GM19372 (cell line): ENCODE measurements at regions not wholly inside any gene's neighbourhood (a gene's known extent, or its start where the extent isn't known, plus 50 kb on each side); places are given as distances from the start of the nearest gene placed in this dataset.

Experiments
- ATAC-seq: cut with Tn5 transposase; IDR thresholded peaks from one replicate; pipeline ENCODE4 v1.9.1; 2021; ENCODE audit warnings: mild to moderate bottlenecking, low read depth, moderate library complexity; ENCODE audit not compliant: unreplicated experiment

DNA sequence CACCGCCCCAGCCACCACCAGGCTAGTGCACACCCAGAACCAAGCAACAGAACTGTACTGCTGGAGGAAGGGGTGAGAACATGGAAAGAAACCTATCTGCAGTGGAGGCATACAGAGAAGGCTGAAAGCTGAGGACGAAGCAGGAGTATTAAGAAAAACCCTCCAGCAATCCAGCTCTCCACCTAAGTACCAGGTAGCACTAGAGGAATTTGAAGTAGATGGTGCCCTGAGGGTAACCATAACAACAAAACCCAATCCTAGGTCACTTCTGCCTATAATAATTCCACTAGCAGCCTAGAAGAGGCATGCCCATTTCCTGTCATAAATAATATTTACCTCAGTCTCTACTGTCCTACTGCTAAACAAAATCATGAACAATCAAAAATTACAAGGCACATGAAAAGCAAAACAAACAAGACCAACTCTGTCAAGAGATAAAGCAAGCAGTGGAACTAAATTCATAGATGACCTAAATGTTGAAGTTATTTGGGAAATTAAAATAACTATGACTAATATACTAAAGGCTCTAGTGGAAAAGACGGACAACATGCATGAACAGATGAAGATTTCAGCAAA lies 51.1 kb downstream of the HYCC1 start:
- ATAC-seq: no peak

DNA sequence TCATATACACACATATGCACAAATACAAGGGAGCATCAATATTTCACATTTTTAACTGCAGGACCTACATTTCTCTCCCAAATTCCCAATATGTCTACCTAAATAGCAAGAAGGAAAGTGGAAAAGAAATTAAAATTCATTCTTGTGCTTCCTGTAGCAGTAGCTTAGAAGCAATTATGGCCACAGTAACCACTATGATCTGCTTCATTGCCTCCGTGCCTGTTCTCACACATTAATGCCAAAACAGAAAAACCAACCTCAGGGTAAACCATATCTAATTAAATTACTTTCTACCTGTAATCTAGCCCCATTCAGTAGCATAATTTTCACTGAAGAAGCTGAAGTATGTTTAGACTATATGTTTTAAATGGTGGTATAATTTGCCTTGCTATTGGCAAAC lies 55.2 kb downstream of the HYCC1 start:
- ATAC-seq: no peak

DNA sequence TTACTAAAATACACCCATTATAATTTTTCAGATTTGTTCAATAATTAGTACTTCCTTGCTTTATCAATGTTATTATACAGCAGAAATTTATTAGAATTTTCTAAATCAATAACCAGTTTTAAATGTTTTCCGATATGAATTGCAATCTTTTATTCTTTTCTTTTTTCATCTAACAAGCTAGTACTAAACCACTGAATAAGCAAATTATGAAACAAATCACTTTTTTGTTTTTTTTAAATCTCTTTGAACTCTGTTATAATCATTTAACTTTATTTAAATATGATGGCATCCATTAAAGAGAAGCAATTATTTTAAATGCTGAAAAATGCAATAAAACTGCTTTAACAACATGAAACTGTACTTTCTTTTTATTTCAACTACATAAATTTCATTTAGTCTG lies 59.7 kb downstream of the HYCC1 start:
- ATAC-seq: no peak

DNA sequence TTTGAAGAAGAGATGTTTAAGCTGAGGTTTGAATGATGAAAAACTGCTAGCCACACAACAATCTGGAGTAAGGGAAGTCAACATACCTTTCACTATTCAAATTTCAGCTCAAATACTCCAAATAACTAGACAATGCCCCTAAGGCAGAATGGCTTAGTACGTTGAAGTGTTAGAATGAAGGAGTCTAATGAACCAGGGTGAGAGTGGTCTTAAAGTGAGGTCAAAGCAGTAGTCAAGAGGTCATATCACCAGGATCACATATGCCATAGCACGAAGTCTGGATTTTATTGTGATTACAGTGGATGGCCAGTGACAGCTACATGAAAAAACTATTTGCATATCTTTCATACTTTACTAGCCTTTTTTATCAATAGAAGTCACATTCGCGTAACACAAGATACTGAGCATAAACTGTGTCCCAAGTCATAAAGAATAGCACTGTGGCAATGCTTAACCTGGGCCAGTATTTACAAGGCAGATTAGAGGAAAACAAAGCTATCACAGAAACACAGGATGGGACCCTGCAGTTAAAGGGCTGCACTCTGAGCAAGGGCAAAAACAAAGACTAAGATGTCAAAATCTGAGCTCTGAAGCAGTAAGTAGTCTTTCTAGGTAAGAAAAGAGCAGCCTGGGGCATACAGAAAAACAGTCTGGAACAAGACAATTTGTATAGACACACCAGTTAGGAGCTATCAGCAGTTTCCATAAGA lies 61.5 kb downstream of the HYCC1 start:
- no peak for ATAC-seq

DNA sequence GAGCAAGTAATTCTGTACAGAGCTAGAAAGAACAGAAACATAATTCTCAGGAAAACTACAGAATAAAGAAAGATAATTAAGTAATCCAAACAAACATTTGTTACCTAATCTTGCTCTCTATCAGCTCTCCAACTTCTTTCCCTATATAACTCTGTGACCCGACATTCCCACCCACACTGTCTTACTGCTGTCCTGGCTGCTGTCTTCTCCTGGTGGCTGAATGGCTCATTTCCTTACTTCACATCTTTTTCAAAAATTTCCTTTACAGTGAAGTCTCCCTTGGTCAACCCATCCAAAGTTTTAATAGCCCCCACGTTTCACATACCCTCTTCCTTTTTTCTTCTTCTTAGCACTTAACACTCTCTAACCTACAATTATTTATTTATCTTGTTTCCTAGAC lies 64.0 kb downstream of the HYCC1 start:
- ATAC-seq: no peak

DNA sequence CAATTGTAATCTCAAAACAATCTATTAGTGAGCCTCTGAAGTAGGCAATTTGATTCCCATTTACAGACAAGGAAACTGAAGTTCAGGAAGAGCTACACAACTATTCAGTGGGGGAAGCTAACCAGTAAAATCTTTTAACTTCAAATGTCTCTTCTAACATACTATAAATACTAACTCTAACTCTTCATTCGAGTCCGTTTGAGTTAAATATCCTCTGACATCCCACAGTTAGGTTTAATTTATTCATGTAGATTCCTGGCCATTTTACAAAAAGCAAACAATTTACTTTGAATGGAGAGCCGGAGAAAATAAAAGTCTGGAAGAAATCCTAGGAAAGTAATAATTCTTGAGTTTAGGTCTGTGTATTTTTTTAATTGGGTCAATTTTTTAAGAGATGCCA lies 64.7 kb downstream of the HYCC1 start:
- no peak for ATAC-seq

DNA sequence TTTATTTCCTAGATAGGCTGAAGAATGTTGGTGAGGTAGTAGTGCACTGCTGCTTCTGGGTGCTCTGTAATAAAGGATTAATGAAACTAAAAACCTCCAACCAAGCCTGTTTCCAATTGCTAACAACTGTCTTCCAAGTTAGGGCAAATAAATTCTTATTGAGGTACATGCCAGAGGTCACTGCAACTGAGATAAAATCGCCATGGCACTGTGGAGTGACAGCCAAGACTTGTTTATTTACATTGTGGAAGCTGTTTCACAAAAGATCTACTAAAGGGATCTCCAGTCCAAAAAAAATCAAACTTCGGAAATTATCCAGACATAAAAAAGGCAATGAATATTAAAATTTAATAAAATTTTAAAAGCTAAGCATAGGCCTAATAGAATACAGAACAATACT lies 65.2 kb downstream of the HYCC1 start:
- ATAC-seq: no peak

DNA sequence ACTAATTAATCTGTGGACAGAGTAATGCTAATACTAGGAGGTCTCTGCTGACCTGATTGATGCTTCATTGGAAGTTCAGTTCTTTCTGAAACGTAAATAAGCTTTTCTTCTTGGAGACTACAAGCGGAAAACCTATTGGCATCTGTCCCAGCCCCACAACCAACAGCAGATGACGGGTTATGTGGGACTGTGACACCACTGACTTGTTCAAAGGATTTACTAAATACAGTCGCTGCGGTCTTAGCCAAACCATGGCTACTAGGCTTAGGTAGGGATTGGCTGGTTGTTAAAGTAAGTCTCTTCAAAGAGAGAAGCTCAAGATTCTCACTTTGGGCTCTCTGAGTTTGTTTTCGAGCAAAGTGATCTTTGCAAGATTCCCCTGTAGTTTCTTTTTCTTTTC lies 68.3 kb downstream of the HYCC1 start:
- no peak for ATAC-seq

DNA sequence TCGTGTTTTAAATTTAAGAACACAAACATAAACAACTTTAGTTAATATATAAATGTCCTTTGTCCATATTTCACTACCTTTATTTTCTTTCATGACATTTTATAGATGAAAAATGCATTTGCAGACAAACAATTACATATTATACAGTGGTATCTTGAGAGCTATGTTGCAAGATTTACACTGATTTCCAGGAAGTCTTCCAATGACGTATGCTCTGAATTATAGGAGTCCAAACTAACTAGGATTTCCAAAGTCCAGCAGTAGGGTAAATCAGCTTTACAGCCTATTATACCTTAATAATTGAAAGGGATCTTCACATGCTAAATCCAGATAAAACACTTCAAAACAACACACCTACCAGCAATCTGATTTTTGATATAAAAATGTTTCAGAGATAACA lies 69.4 kb downstream of the HYCC1 start:
- no peak for ATAC-seq

DNA sequence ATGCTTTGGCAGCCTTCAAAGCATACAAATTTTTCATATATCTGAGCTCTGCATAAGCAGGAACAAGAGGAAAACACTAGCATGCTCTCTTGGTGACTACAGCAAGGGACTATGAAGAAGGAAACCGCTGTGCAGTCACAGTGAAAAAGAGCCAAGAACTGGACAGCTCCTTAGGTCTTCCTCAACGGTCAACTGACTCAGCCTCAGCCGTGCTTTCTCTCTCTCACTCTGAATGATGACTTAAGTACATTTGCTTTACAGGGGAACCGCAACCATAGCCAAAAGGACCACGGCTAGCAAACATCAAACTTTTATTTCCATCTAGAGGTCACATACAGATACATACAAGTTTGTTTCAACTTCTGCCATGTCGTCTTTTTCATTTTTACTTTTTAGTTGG lies 69.9 kb downstream of the HYCC1 start:
- no peak for ATAC-seq

DNA sequence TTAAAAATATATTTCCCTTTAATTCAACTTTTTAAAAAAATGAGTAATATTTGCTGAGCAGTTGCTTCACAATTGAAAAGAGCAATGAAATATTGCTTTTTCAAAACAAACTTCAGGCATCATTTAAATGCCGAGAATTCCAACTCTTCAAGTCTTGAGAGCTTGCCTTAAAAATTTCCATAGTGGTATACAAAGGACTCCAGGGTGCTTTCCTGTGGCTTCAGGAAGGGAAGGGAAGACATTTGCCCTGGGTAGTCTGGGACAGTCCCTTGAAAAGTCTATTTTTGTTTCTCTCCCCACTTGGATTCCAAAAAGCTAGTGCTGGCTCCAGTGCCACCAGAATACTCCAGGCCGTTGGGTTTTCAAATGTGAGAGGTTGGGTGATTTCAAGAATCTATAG lies 71.7 kb downstream of the HYCC1 start:
- ATAC-seq: no peak

DNA sequence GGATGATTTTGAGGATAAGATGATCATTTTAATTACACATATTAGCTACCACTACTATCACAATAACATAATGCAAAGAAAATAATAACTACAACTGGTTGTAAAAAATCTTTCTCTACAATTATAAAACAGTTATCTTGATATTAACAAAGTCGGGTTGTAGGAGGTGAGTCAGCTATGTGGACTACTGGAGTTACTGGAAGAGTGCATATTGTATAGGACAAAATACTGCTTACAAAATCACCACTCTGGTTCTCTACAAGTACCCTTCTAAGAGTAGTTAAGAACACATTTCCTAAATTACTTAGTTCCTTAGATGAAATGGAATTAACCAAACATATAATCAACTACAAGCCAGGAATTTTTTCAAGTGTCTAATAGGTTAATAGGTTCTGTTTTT lies 74.1 kb downstream of the HYCC1 start:
- ATAC-seq: no peak

DNA sequence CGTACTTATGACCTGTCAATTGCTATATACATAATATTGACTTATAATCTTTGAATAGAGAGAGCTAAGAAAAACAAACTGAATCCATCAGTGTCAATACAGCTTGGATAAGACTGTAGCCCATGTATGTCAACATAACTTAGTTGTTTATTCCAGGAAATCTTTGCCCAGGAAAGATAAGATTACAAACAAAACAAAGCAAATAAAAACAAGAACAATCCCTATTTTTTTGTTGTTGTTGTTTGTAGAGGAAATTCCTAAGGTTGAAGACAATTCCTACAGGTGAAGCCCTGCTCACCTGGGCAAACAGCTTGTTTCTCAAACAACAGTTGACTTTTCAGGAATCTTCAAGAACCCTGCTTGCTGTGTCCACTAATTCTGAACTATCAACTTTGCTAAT lies 76.0 kb downstream of the HYCC1 start:
- no peak for ATAC-seq

DNA sequence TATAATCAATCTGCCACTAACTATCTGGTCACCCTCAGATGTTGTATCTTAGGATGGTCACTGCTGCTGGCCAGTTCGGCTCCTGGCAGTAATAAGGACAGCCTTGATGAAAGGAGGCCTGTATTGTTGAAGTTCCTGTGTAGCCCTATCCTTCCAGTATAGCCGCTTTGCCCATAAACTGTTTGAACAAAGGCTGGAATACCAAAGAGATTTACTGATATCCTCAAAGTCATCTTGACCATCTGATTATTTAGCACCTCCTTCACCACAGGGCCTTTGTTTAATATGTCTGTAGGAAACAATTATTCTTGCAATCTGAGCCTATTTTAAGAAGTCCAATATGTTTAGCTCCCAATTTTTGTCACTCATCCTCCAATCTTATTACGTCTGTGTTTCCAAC lies 77.7 kb downstream of the HYCC1 start:
- ATAC-seq: no peak

DNA sequence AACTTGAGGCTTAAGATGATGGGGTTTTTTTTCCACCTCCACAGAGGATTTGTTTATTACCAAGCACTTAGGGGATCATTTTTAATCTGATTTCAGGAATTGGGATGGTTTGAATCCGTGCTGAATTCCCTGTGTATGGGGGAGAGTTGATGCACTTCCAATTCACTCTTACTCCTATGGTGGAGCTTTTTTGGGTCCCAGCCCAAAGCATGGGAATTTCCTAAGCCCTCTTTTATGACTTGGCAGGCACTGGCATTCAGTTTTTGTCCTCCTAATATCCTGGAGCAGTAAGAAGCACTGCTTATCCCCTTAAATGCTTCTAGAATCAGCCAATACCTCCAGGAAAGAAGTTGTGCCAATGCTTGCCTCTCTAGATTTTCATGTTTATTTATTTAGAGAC lies 78.7 kb downstream of the HYCC1 start:
- no peak for ATAC-seq

DNA sequence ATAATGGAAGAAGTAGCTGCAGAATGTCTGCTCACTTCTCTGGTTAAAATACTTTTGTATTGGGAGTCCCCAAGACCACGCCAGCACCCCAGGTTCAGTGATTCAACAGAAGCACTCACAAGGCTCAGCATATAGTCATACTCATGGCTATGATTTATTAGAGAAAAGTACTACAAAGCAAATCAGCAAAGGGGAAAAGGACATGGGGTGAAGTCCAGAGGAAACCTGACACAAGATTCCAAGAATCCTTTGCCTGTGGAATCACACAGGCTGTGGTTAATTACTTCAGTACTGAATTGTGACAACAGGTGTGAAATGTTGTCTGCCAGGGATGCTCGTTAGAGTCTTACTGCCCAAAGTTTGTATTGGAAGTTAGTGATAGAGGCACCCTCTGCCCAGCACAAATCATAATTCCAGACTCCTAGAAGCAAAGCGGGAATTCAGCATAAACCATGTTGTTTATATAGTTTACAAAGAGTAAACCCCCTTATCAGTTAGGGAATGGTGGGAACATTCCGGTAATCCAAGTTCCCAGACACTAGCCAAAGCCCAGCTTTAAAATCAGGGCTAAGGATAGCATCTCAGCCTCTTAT lies 79.4 kb downstream of the HYCC1 start:
- ATAC-seq: no peak

DNA sequence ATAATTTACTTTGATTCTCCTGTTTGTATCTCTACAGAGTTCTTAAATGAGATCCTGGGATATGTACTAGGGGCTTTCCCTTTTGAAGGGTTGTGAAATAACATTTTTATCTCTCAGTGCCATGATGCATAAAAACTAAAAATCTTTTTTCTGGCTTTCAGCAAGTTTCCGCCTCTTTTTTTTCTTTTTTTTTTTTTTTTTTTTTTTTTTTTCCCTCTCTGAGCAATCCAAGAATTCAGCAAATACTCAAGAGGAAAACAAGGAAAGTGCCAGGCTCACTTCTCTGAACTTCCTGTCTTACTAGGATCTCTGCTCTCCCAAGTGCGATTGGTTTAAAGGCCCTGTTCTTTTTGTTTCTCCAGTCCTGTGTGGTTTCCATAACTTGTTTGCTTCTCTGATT lies 79.9 kb downstream of the HYCC1 start:
- ATAC-seq: no peak

DNA sequence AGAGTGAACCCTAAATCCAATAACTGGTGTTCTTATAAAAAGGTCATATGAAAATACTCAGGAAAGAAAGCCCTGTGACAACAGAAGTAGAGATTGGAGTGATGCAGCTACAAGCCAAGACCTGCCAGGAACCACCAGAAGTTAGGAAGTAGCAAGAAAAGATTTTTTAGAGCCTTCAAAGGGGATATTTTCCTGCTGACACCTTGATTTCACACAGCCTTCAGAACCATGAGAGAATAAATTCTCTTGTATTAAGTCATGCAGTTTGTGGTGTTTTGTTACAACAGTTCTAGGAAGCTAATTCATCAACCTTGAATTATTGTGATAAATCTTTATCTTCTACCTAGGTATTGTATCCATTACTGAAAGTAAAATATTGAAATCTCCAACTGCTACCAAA lies 81.0 kb downstream of the HYCC1 start:
- no peak for ATAC-seq

DNA sequence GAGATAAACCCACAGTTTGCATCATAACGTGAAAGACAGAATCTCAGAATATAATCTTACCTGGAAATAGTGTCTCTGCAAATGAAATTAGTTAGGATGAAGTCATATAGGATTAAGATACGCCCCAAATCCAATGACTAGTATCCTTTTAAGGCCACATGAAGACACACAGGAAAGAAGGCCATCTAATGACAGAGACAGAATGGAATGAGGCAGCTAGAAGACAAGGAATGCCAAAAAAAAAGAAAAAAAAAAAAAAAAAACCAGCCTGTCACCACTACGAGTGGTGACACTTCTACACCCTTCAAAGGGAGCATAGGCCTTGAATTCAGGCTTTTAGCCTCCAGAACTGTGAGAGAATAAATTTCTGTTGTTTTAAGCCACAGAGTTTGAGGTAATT lies 82.9 kb downstream of the HYCC1 start:
- no peak for ATAC-seq

DNA sequence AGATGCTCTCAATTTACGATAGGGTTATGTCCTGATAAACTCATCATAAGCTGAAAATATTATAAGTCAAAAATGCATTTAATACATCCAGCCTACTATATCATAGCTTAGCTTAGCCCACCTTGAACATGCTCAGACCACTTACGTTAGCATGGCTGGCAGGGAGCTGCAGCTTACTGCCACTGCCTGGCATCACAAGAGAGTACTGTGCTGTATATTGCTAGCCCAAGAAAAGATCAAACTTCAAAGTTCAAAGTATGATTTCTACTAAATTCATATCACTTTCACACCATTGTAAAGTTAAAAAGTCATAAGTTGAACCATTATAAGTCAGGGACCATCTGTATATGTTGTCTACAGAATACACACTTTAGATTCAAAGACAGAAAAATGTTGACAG lies 91.6 kb downstream of the HYCC1 start:
- no peak for ATAC-seq

DNA sequence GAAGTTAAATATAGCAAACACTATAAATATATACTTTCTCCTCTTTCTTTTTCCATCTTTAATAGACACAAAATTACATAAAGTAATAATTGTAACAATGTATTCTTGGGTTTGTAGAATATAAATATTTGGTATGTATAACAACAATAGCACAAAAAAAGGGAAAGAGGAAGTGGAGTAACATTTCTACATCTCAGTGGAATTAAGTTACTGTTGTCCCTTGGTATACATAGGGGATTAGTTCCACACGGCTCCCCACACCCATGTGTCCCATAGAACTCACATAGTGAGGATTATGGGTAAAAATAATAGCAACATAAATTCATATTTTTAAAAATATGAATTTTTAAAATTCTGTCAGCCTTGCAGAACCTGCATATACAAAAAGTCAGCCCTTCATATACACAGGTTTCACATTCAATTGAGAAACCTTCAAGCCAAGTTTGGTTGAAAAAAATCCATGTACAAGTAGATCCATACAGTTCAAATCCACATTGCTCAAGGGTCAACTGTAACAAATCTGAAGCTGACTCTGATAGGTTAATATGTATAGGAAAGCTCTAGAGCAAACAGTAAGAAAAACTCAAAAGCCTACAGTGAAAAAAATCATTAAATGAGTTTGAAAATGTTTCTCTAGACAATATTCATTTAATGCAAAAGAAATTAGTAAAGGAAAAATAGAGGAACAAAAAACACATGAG lies 92.4 kb downstream of the HYCC1 start:
- ATAC-seq: no peak

DNA sequence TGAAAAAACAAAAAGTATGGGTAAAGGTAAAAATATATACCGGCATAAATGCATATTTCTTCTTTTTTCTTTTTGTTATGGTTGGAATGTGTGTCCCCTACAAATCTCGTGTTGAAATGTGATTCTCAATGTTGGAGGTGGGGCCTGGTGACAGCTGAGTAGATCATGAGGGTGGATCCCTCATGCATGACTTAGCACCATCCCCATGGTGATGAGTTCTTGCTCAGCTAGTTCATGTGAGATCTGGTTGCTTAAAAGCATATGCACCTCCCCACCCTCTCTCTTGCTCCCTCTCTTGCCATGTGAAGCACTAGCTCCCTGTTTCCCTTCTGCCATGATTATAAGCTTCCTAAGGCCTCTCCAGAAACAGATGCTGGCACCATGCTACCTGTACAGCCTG lies 93.3 kb downstream of the HYCC1 start:
- ATAC-seq: no peak
